ENCODE measurements at regions not wholly inside any gene's neighbourhood (a gene's known extent, or its start where the extent isn't known, plus 50 kb on each side); places are given as distances from the start of the nearest gene placed in this dataset.

DNA sequence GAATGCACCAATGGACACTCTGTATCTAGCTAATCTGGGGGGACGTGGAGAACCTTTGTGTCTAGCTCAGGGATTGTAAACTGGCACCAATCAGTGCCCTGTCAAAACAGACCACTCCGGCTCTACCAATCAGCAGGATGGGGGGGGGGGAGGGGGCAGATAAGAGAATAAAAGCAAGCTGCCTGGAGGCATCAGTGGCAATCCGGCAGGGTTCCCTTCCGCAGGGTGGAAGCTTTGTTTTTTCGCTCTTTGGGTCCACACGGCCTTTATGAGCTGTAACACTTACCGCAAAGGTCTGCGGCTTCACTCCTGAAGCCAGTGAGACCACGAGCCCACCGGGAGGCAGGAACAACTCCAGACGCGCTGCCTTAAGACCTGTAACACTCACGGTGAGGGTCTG lies 827.1 kb downstream of the PLOD2 start:
- TF ChIP-seq POLR2AphosphoS5 (IDR thresholded peaks at IDR 0.05): no peak
- TF ChIP-seq CTCF (IDR thresholded peaks at IDR 0.05; ENCODE audit: poor library complexity, severe bottlenecking): no peak
- no peak for TF ChIP-seq EZH2 (IDR thresholded peaks at IDR 0.05; ENCODE audit: borderline replicate concordance, insufficient read depth, low read length, poor library complexity, severe bottlenecking)
- TF ChIP-seq REST (IDR thresholded peaks at IDR 0.05; ENCODE audit: borderline replicate concordance): no peak
- no peak for TF ChIP-seq EP300 (conservative IDR thresholded peaks at IDR 0.05; ENCODE audit: poor library complexity, severe bottlenecking)
- no peak for TF ChIP-seq MXI1 (conservative IDR thresholded peaks at IDR 0.05; ENCODE audit: poor library complexity, severe bottlenecking)
- no peak for TF ChIP-seq SMC3 (conservative IDR thresholded peaks at IDR 0.05; ENCODE audit: poor library complexity)
- TF ChIP-seq TAF1 (IDR thresholded peaks at IDR 0.05; ENCODE audit: low read depth): no peak
